ENCODE measurements at regions not wholly inside any gene's neighbourhood (a gene's known extent, or its start where the extent isn't known, plus 50 kb on each side); places are given as distances from the start of the nearest gene placed in this dataset.
A peak's percentile ranks its signal among the peaks of the same experiment; 100 is the strongest.

DNA sequence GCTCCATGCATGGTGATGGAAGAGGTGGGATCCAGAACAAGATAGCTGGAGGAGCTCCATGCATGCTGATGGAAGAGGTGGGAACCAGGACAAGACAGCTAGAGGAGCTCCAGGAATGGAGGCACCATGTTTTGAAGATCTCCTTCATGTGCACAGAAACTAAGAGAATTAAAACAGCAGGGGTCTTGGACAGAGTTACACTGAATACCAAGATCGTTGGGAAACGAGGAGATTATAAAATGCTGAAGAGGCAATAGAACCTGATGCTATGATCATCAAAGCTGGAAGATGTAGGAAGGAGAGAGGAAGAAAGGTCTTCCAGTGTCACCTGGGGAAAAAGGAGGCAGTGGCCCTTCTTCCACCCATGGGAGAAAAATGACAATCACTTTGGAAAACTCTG, 193.6 kb upstream of the PFKP start:
- no peak overlapping the region for H3K4me2 ChIP-seq
- no peaks in the 10 kb centered on the region for H3K9me3 ChIP-seq (ENCODE audit: low read depth)
- H4K20me1 ChIP-seq (ENCODE audit: low read depth), result no peaks in the 10 kb centered on the region
- no peaks in the 10 kb centered on the region for H3K4me1 ChIP-seq
- H2AFZ ChIP-seq (replicated peaks), result no peak overlapping the region
- H3K27ac Mint-ChIP-seq, result no peak overlapping the region
- no peaks in the 10 kb centered on the region for H3K9me3 Mint-ChIP-seq
- no peaks in the 10 kb centered on the region for H3K27me3 ChIP-seq
- H3K36me3 ChIP-seq, result no peaks in the 10 kb centered on the region
- no peaks in the 10 kb centered on the region for H3F3A ChIP-seq (ENCODE audit: low read depth)
- H3K27ac ChIP-seq, result no peak overlapping the region
- H3K4me3 Mint-ChIP-seq, result peak overlapping the region; percentile 17
- H3K36me3 Mint-ChIP-seq, result no peaks in the 10 kb centered on the region
- TF ChIP-seq EZH2 (IDR thresholded peaks at IDR 0.05) (no peak), CTCF (IDR thresholded peaks at IDR 0.05) (no peak), EZH2phosphoT487 (IDR thresholded peaks at IDR 0.05) (no peak)
- no peak overlapping the region for H3K4me3 ChIP-seq
- no peaks in the 10 kb centered on the region for H3K79me2 ChIP-seq (ENCODE audit: low read depth)
- H3K4me1 Mint-ChIP-seq, result no peaks in the 10 kb centered on the region
- DNase-seq (ENCODE audit: low spot score), result no peak
- no peak overlapping the region for H3K9ac ChIP-seq
- H3K27me3 Mint-ChIP-seq (ENCODE audit: insufficient read depth, low read depth), result peaks cover 2% of the 10 kb centered on the region

- peaks cover 3% of the 10 kb centered on the region for H3K9me3 Mint-ChIP-seq
- DNase-seq (ENCODE audit: low spot score), result no peak
- H3K4me3 Mint-ChIP-seq, result no peak overlapping the region
- peaks cover 9% of the 10 kb centered on the region for H3K27me3 Mint-ChIP-seq (ENCODE audit: insufficient read depth, low read depth)
- H3K4me1 Mint-ChIP-seq, result no peaks in the 10 kb centered on the region
- no peaks in the 10 kb centered on the region for H4K20me1 ChIP-seq (ENCODE audit: low read depth)
- H3K79me2 ChIP-seq (ENCODE audit: low read depth), result no peaks in the 10 kb centered on the region
- TF ChIP-seq CTCF (IDR thresholded peaks at IDR 0.05), result no peak
- TF ChIP-seq EZH2 (IDR thresholded peaks at IDR 0.05), result no peak
- TF ChIP-seq EZH2phosphoT487 (IDR thresholded peaks at IDR 0.05), result no peak
- H3K4me2 ChIP-seq, result no peak overlapping the region
- H3K4me1 ChIP-seq, result no peaks in the 10 kb centered on the region
- no peaks in the 10 kb centered on the region for H3K27me3 ChIP-seq
- H3F3A ChIP-seq (ENCODE audit: low read depth), result no peaks in the 10 kb centered on the region
- no peaks in the 10 kb centered on the region for H3K36me3 ChIP-seq
- no peak overlapping the region for H3K9ac ChIP-seq
- H3K4me3 ChIP-seq, result no peak overlapping the region
- H3K36me3 Mint-ChIP-seq, result no peaks in the 10 kb centered on the region
- H3K27ac Mint-ChIP-seq, result no peak overlapping the region
- no peak overlapping the region for H3K27ac ChIP-seq
- no peak overlapping the region for H2AFZ ChIP-seq (replicated peaks)
- H3K9me3 ChIP-seq (ENCODE audit: low read depth), result no peaks in the 10 kb centered on the region
These were observed 195.6 kb upstream of the PFKP start for GRCh38 chr10:2871673-2872219.

DNA sequence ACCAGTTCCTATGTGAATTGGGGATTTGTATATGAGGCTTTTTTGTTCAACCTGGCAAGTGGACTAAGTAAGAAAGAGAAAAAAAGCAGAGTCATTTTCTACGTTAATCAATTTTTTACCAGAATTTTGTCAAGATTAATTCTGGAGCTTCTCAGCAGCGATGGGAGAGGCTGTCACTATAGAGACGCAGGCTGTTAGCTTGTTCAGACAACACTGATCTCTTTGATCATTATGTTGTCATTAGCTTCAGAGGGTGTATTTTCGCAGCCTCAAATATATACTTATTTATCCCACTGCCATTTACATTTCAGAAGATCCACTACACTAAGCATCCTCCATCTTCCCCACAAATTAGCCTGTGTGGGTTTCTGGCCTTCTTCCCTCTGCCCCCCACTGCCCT, 196.7 kb upstream of the PFKP start:
- no peaks in the 10 kb centered on the region for H3K9me3 ChIP-seq (ENCODE audit: low read depth)
- Mint-ChIP-seq H3K36me3 (no peaks in the 10 kb centered on the region), H3K4me3 (no peak overlapping the region), H3K27ac (no peak overlapping the region), H3K4me1 (no peaks in the 10 kb centered on the region), H3K9me3 (peaks cover 3% of the 10 kb centered on the region), H3K27me3 (ENCODE audit: insufficient read depth, low read depth) (peaks cover 11% of the 10 kb centered on the region)
- H3K27me3 ChIP-seq, result no peaks in the 10 kb centered on the region
- H3K36me3 ChIP-seq, result no peaks in the 10 kb centered on the region
- H3F3A ChIP-seq (ENCODE audit: low read depth), result no peaks in the 10 kb centered on the region
- H3K79me2 ChIP-seq (ENCODE audit: low read depth), result no peaks in the 10 kb centered on the region
- no peak for DNase-seq (ENCODE audit: low spot score)
- no peak overlapping the region for H3K4me3 ChIP-seq
- no peaks in the 10 kb centered on the region for H4K20me1 ChIP-seq (ENCODE audit: low read depth)
- H2AFZ ChIP-seq (replicated peaks), result no peak overlapping the region
- H3K9ac ChIP-seq, result no peak overlapping the region
- TF ChIP-seq CTCF (IDR thresholded peaks at IDR 0.05), result no peak
- TF ChIP-seq EZH2 (IDR thresholded peaks at IDR 0.05), result no peak
- TF ChIP-seq EZH2phosphoT487 (IDR thresholded peaks at IDR 0.05), result no peak
- H3K4me2 ChIP-seq, result no peak overlapping the region
- H3K4me1 ChIP-seq, result no peaks in the 10 kb centered on the region
- H3K27ac ChIP-seq, result no peak overlapping the region
